MG63 (cell line): ENCODE measurements at regions not wholly inside any gene's neighbourhood (a gene's known extent, or its start where the extent isn't known, plus 50 kb on each side); places are given as distances from the start of the nearest gene placed in this dataset.

Source experiments
- DNase-seq: peaks from one replicate; pipeline ENCODE4 v3.0.0-alpha.2; 2020
- H3K27me3 ChIP-seq: fragments of 250-450 bp; sonication (Bioruptor Pico); 2 replicates; pipeline ENCODE4 v1.5.1; 2020; ENCODE audit warnings: mild to moderate bottlenecking, moderate library complexity
- H3K36me3 ChIP-seq: fragments of 250-450 bp; sonication (Bioruptor Pico); 2 replicates; pipeline ENCODE4 v1.5.1; 2020; ENCODE audit warnings: mild to moderate bottlenecking, moderate library complexity
- H3K4me3 ChIP-seq: fragments of 250-450 bp; sonication (Bioruptor Pico); 2 replicates; pipeline ENCODE4 v1.5.1; 2020; ENCODE audit warnings: mild to moderate bottlenecking, moderate library complexity
- H3K9me3 ChIP-seq: fragments of 250-450 bp; sonication (Bioruptor Pico); 2 replicates; pipeline ENCODE4 v1.5.1; 2020; ENCODE audit warnings: mild to moderate bottlenecking, moderate library complexity

DNA sequence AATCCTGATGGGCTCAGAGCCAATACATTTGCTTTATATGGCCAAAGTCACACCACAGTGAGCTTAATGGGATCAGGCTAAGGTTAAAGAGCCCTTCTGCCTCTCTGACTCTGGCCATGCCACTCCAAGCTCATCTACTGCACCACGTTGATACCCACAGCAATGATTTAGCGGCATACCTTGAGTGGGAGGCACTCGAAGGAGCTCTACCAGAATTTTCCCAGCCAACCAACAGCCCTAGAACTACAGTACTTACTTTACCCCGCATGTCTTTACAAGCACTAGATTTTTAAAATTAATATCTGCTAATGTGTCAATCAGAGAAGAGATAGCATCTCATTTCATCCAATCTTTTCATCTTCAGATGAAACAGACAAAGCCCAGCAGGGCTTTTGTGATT, 300.5 kb downstream of the GRIN2B start:
- DNase-seq: no peak
- no peaks in the 10 kb centered on the region for H3K9me3 ChIP-seq
- peaks cover 5% of the 10 kb centered on the region for H3K27me3 ChIP-seq
- no peaks in the 10 kb centered on the region for H3K36me3 ChIP-seq
- no peak overlapping the region for H3K4me3 ChIP-seq

DNA sequence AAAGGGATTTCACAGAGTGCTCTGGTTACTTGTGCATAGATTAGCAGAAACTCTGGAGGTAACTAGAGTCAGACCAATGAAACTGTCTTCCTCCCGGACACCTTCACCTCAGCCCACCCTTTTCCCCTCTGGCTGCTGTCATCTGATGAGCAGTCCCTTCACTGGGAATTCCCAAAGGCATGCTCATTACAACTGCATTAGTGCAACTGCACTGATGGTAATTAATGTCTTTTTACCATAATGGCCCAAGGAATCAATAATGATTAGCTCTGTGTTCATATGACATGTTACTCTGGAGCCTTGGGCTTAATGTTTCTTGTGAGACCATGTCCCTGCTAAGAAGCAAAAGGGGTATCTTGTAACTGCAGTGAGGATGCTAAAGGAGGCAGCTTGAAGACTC, 304.5 kb downstream of the GRIN2B start:
- Histone ChIP-seq H3K27me3 (peaks cover 5% of the 10 kb centered on the region), H3K4me3 (no peak overlapping the region), H3K9me3 (no peaks in the 10 kb centered on the region), H3K36me3 (no peaks in the 10 kb centered on the region)
- DNase-seq: no peak

DNA sequence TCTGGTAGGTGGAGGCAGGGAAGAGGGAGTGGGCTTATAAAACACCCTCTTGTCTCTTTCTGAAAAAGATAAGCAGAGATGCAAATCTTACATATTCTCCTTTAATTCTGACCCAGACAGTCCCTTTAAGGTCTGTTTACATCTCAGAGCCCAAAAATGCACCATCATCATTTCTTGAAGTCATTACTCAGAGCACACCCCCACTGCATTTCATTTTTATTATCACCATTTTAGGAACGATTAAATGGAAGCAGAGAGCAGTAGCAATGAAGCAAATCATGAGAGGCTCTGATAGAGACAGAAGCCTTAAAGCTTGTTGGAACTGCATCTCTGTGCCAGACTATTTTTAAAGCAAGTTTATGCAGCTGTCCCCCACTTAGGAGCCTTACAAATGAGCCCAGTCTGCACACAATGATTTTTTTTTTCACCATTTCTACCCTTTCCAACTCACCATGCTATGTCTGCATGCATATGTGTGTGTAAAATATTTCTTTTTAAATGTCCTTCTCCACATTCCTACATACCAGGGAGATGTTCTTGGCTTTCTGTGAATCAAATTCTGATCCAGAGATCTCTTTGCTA, 311.0 kb downstream of the GRIN2B start:
- Histone ChIP-seq H3K4me3 (no peak overlapping the region), H3K36me3 (no peaks in the 10 kb centered on the region)
- no peak for DNase-seq

DNA sequence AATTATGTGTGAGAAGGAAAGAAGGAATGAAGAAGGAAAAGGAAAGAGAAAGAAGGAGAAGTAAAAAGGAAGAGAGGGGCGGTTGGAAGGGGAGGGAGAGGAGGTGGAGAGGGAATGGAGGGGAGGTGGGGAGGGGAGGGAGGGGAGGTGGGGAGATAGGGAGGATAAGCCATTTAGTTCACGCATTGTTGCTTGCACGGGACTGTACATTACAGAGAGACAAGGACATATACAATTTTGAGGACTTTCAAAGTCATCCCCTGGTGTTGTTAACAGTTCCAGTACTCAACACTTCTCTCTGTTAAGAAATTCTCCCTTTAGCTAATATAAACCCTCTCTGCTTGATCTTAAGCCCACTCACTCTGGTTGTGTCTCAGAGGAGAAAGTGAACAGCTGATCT, 312.5 kb downstream of the GRIN2B start:
- no peaks in the 10 kb centered on the region for H3K36me3 ChIP-seq
- no peak overlapping the region for H3K4me3 ChIP-seq
- H3K27me3 ChIP-seq: peaks cover 3% of the 10 kb centered on the region
- no peaks in the 10 kb centered on the region for H3K9me3 ChIP-seq
- DNase-seq: no peak

More for the DNA sequence above, 311.0 kb downstream of the GRIN2B start:
- no peaks in the 10 kb centered on the region for H3K9me3 ChIP-seq
- H3K27me3 ChIP-seq: peaks cover 3% of the 10 kb centered on the region

DNA sequence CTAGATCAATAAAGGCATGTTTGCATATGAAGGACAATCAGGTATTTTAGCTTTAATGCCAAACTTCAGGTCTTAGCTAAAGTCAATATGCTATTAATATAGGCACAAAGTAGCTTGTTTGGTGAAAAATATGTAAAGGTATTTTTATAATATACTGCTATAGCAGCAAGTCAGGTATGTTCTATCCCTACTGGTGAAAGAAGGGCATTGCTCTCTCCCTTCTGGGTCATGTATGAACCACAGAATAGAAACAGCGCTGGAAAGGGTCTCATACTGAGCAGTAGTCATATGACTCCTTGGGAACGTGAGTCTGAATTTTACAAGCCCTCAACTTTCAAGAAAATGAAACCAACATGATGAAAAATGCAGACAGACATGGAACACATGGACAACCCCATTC, 314.6 kb downstream of the GRIN2B start:
- H3K27me3 ChIP-seq: peaks cover 3% of the 10 kb centered on the region
- no peaks in the 10 kb centered on the region for H3K9me3 ChIP-seq
- no peaks in the 10 kb centered on the region for H3K36me3 ChIP-seq
- no peak for DNase-seq
- H3K4me3 ChIP-seq: no peak overlapping the region

DNA sequence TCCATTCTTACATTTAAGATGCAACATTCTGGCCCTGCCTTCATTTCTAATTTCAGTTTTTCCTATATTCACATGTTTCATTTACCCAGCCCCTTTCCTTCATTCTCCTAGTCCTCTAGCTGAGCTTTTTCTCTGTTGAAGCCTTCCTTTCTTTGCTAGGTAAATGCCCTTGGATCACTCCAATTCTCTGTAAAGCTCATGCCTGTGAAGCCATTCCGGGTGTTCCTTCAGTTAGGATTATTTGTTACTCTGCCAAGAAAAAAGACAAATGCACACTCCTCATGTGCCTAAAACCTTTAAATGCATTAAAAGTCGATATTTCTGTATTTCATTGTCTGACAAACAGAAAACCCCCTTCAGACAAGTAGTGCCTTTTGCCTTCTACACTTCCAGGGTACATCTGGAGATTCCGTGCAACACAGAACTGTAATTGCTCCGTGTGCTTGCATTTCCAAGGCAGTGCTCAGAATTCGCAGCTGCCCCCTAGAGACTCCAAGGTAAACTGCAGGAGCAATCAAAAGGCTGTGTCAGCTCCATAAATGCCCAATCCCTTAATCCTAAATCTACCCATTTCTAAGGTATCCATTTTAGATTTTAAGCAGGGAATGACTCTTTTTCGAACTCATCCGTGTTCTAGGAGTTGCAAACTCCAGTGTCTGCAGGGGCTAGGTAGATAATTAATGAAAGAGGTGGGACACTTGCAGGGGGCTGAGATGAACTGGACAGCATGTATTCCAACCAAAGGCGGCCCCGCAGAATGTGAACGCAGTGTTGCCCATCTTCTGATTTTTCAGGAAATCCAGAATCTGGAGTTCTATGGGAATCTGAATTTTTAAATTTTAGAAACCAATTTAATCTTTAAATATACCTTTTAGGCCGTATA, 320.2 kb downstream of the GRIN2B start:
- Histone ChIP-seq H3K36me3 (no peaks in the 10 kb centered on the region), H3K4me3 (no peak overlapping the region), H3K27me3 (peaks cover under 1% of the 10 kb centered on the region), H3K9me3 (no peaks in the 10 kb centered on the region)
- peak; percentile 29 for DNase-seq

DNA sequence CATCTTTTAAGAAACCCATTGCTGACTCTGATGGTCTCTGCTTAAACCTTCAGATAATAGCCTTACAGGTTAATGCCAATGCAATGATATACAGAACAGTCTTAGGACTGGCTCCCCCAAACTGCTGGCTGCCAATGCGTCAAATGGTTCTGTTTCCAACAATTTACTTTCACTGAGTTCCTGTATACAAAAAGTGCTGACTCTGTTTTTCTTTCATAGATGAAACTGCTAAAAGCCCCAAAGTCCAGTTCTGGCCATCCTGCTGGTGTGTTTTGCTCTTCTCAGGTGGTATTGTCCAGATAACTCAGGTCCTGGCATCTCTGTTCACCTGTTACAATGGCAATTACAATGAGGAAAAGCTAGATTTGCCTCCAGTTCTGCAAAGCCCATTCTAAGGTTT, 326.9 kb downstream of the GRIN2B start:
- no peaks in the 10 kb centered on the region for H3K9me3 ChIP-seq
- no peak overlapping the region for H3K4me3 ChIP-seq
- H3K27me3 ChIP-seq: peaks cover 2% of the 10 kb centered on the region; the same call in 1 of the 2 replicates
- H3K36me3 ChIP-seq: no peaks in the 10 kb centered on the region
- no peak for DNase-seq

DNA sequence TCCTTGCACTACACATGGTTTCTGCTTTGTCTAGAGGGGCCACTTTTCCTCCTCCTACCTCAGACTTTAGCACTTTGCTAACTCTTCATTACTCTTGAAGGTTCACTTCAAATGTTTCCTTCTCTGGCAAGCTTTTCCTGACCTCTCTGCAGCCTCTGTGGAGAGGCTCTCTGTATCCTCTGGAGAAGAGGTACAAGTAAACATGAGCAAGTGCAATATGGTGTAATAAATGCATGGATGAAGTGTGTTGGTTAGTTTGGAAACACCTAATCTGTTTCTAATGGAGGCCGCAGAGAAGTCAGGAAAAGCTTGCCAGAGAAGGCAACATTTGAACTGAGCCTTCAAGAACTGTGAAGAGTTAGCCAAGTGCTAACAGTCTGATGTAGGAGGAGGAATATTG, 329.3 kb downstream of the GRIN2B start:
- H3K4me3 ChIP-seq: no peak overlapping the region
- no peaks in the 10 kb centered on the region for H3K9me3 ChIP-seq
- no peak for DNase-seq
- H3K27me3 ChIP-seq: peaks cover 2% of the 10 kb centered on the region; the same call in 1 of the 2 replicates
- no peaks in the 10 kb centered on the region for H3K36me3 ChIP-seq

DNA sequence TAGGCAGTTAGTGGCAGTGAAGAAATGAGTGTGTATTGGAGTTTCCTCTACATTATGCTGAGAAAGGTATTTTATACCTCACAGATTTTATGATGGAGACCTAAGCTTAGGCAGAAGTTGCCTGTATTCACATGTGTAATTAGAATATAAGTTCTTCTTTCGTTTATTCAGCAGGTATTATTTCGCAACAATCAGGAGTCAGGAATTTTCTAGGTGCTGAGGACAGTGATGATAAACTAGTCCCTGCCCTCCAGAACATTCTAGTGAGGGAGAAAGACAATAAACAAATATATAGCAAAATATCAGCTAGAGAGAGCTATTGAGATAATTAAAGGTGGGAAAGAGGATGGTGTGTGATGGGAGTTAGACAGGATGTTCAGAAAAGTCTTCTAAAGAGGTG, 345.7 kb downstream of the GRIN2B start:
- Histone ChIP-seq H3K9me3 (no peaks in the 10 kb centered on the region), H3K4me3 (no peak overlapping the region), H3K27me3 (no peaks in the 10 kb centered on the region)

DNA sequence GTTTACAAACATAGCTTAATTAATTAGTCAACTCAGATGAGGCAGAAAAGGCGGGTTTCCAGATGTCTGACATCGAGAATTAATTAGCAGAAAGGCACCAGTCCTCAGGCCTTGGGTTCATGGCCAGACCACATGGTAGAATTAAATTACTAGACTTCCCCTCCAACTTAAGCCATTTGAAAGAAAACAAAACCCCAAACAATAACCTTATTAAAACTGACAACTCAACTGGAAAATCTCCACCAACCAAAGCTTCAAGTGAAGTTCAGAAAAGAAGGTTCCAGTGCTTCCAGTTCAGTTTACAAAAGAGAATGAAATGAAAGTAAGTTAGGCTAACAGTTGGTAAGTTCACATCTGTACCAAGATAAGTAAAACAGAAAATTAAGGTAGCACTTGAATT, 349.5 kb downstream of the GRIN2B start:
- Histone ChIP-seq H3K4me3 (no peak overlapping the region), H3K27me3 (no peaks in the 10 kb centered on the region), H3K36me3 (no peaks in the 10 kb centered on the region), H3K9me3 (no peaks in the 10 kb centered on the region)
- DNase-seq: no peak

More for the DNA sequence above, 345.7 kb downstream of the GRIN2B start:
- no peak for DNase-seq
- no peaks in the 10 kb centered on the region for H3K36me3 ChIP-seq

DNA sequence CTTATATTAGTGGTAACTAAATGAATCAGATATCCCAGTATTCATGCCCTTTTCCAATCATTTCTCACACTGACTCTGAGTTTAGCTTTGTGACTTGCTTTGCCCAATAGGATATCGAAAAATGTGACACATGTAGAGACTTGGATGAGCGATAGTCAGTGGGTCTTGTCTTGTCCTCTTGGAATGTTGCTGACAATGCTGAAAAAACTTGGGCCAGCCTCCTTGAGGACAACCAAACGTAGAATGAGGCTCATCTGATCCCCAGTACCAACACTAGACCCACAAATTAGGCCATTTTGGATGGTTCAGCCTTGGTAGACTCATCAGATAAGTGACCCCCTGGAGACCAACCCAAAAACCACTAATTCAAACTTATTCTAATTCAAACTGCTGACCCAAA, 351.0 kb downstream of the GRIN2B start:
- DNase-seq: no peak
- Histone ChIP-seq H3K9me3 (no peaks in the 10 kb centered on the region), H3K36me3 (no peaks in the 10 kb centered on the region), H3K4me3 (no peak overlapping the region), H3K27me3 (no peaks in the 10 kb centered on the region)

DNA sequence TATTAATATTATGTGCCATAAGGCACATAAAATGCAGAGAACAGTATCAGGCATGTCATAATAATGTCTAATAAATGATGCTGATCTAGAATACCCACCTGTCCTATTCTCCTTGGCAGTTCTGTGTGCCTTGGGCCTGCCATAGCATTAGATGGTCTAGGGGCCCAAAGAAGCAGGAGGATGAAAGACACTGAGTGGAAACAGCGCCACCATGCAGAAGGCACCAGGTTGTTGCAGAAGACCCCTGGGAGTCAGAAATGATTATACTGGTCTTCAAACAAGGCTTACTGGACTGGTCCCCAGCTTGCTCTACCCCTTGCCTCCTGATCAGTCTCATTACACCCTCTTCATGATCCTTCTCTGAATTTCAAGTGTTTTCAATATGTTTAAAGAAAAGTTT, 353.3 kb downstream of the GRIN2B start:
- H3K36me3 ChIP-seq: no peaks in the 10 kb centered on the region
- no peaks in the 10 kb centered on the region for H3K27me3 ChIP-seq
- no peak for DNase-seq
- no peaks in the 10 kb centered on the region for H3K9me3 ChIP-seq
- H3K4me3 ChIP-seq: no peak overlapping the region

DNA sequence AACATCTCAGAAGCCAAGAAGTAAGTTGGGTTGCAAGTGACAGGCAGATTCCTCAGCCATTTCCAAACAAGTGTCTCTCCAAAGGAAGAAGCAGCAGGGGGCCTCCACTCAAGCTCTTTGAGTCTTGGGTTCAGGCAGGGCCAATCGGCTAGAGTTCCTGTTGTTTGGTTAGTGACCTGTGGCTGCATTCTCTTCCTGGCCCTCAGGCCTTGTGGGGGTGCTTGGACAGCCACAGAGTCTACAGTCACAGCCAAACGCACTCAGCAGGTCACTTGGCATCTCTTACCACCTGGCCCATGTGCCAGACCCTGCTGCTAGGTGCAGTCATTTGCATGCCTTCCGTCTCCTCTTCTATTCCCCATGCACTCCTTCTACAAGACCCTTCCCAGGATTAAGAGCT, 353.9 kb downstream of the GRIN2B start:
- DNase-seq: no peak
- H3K4me3 ChIP-seq: no peak overlapping the region
- no peaks in the 10 kb centered on the region for H3K36me3 ChIP-seq
- H3K27me3 ChIP-seq: no peaks in the 10 kb centered on the region
- no peaks in the 10 kb centered on the region for H3K9me3 ChIP-seq

DNA sequence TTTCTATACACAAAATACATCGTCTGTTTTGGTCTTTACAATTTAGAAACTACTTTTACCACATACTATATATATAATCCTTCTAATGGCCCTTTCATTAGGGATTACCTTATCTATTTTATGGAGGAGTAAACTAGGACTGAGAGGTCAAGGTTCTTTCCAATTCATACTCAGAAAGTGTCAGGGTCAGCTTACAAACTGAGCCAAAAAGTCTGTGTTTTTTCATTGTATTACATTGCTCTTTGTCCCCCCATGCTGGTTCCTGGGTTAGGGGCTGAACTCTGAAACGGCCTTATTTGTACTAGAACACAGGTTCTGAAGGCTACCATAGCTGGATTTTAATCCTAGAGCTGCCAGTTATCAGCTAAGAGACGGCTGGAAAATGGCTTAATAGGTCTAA, 368.1 kb downstream of the GRIN2B start:
- H3K9me3 ChIP-seq: no peaks in the 10 kb centered on the region
- DNase-seq: no peak
- no peaks in the 10 kb centered on the region for H3K27me3 ChIP-seq
- no peaks in the 10 kb centered on the region for H3K36me3 ChIP-seq
- no peak overlapping the region for H3K4me3 ChIP-seq

DNA sequence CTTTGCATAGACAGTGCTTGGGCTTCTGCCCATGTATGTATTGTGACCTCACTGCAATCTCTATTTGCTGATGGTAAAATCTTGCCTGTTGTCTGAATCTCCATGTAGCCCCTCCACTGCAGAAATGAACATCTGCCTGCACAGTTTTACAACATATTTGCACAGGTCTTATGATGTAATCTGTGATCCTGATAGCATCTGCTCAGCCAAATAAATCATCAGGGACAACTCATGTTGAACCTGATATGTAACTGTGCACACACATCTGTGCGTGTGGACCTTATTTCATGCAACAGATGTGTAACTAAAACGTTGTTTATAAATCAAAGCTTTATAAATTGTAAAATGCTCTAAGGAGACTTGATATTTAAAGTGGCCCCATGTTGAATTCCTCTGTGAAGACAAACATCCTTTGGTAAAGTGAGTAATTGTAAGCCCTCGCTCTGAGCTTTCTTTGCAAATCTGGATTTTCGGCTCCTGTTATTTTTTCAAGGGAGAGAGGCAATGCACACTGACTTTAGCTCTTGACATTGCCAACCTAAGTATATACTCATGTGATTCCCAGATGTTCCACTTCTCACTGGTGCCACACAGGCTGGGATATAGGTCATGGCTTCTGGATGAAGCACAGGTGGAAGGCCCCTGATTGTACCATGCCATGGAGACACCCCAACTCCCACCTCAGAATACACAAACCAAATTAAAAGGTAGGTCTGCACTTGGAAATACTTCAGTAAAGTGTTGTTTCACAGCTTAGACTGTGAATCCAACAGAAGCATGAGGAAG, 371.3 kb downstream of the GRIN2B start:
- DNase-seq: no peak
- Histone ChIP-seq H3K27me3 (no peaks in the 10 kb centered on the region), H3K9me3 (no peaks in the 10 kb centered on the region), H3K36me3 (no peaks in the 10 kb centered on the region), H3K4me3 (no peak overlapping the region)

DNA sequence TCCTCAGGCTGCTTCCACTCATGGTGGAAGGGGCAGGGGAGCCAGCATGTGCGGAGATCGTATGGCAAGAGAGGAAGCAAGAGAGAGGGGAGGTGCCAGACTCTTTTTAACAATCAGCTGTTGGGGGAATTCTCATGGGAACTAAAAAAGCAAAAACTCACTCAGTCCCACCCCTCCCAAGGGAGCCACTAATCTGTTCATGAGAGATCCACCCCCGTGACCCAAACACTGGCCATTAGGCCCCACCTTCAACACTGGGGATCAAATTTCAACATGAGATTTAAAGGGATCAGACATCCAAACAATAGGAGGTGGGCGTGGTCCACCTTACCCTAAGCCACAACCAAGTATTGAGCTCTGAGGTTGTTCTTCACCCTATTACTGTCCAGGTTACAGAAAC, 375.1 kb downstream of the GRIN2B start:
- Histone ChIP-seq H3K4me3 (no peak overlapping the region), H3K9me3 (no peaks in the 10 kb centered on the region), H3K27me3 (no peaks in the 10 kb centered on the region), H3K36me3 (no peaks in the 10 kb centered on the region)
- no peak for DNase-seq

DNA sequence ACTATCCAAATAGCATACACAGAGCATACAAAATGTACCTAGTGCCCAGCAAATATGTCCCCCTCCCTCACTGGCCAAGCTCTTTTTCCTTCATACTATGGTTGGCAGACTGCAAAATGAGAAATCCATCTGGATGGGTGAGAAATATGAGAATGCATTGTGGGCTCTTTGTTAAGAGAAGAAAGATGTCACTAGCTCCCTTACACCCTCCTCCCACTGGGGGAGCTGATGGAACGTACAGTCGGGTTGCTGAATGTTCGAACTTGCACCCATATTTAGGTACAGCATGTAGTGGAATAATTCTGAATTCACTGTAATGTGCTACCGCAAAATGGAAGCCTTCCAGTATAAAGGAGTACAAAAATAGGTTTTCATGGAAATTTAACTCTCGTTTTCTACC, 377.4 kb downstream of the GRIN2B start:
- DNase-seq: no peak

More for the DNA sequence above, 377.4 kb downstream of the GRIN2B start:
- Histone ChIP-seq H3K36me3 (no peaks in the 10 kb centered on the region), H3K4me3 (no peak overlapping the region), H3K9me3 (no peaks in the 10 kb centered on the region), H3K27me3 (no peaks in the 10 kb centered on the region)
